ENCODE measurements at regions not wholly inside any gene's neighbourhood (a gene's known extent, or its start where the extent isn't known, plus 50 kb on each side); places are given as distances from the start of the nearest gene placed in this dataset.

- no peak for DNase-seq
Measured at GRCh38 chr11:33646629-33647028, 54.0 kb downstream of the C11orf91 start.

DNA sequence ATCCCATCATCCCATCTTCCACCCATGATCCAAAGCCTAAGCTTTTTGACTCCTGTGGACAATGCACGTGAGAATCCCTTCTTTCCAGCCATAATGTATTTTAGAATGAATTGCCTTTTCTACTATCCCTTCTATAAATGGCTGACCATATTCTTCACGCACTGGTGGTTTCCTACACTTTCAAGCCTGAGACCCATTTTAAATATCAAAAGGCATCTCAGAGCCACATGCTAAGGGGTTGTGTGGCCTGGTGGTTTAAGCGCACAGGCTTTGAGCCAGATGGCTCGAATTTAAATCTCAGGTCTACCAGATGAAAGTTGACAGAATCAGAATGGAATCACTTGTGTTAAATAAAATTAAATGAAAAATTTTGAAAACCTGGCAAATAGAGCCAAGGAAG, 54.5 kb downstream of the C11orf91 start:
- no peak for DNase-seq

- DNase-seq: no peak
Measured at GRCh38 chr11:33645686-33646085, 54.9 kb downstream of the C11orf91 start.

DNA sequence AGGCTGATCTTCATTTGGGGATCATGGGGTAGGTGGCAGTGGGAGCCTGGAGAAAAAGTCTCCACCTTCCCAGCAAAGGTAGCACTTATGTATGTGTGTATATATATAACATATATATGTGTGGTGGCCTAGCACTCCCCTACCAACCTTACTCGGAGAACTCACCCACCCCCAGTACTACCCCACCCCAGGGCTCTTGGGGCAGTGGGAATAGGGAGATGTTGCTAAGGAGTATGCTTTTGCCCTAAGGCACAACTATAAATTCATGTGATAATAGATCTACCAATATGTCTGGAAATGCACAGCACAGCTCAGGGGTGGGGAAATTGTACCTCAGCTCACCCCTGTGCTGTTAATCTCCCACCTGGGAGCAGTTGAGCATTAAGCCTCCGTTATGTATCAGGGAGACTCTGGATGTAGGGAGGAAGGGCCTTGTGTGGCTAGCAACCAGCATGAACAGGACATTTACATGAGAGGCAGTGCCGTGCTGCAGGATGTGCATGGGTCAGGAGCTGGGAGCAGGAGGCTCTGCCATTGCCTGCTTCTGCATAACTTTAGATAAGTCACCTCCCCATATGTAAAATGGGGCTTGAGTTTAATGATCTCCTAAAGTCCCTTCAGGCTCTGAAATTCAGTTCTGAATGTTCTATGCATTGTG, 57.3 kb downstream of the C11orf91 start:
- DNase-seq: no peak

- no peak for DNase-seq
Measured at GRCh38 chr11:33642461-33643166, 58.0 kb downstream of the C11orf91 start.

DNA sequence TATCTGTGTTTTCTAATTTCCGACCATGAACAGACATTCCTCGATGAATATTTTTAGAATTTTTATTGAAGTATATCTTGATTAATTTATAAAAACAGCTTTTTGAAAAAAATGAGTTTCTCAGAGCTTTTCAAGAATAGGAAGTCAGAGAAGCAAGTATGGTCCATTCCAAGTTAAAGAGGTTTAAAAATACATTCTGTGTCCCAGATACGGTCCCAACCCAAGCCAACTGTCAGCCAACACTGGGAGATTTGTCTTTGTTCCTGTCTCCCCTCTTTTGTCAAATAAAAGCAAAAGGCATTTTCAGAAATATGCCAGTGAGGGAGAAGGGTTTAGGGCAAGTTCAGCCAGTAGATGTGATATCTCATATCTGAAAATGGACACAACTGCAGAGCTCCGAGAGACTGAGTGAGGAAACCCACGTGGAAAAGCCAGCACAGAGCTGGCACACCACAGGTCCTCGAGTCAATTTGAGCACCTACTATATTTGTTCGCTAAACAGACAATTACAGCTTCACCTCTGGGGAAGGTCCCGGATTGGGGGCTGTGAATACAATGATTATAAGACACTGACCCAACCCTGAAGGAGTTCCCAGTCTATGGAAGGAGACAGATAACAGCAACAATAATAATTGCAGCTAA, 59.8 kb downstream of the C11orf91 start:
- no peak for DNase-seq

DNA sequence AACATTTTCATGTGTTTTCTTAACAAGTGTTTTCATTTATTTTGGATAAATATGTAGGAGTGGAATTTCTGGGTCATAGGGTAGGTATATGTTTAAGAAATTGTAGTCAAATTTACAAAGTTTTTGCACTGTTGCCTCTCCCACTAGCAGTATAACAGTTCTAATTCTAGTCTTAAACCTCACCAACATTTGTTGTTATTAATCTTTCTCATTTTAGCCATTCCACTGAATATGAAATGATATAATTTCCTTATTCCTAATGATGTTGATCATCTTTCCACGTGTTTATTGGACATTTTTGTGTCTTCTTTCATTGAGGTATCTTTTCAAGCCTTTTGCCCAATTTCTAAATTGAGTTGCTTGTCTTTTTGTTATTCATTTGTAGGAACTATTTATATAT, 62.0 kb downstream of the C11orf91 start:
- DNase-seq: no peak

GRCh38 chr11:33636104-33636503, 64.5 kb downstream of the C11orf91 start:
- no peak for DNase-seq

DNA sequence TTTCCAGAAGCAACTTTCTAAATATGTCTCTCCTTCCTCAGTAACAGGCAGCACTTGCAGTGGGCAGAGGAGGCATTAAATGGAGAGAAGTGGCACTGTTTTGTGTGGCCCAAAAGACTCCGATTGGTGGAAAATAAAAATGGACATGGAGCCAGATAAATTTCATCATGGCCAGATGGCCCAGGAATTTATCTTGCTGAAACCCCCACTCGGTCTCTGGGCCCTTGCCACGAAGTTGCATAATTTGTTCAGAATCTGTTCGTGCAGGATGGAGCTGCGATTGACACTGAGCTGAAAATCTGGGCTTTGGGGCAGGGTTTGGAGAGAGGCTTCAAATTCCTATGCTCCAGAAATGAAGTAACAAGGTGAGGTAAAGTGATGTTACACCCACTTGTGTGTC, 65.5 kb downstream of the C11orf91 start:
- no peak for DNase-seq

DNA sequence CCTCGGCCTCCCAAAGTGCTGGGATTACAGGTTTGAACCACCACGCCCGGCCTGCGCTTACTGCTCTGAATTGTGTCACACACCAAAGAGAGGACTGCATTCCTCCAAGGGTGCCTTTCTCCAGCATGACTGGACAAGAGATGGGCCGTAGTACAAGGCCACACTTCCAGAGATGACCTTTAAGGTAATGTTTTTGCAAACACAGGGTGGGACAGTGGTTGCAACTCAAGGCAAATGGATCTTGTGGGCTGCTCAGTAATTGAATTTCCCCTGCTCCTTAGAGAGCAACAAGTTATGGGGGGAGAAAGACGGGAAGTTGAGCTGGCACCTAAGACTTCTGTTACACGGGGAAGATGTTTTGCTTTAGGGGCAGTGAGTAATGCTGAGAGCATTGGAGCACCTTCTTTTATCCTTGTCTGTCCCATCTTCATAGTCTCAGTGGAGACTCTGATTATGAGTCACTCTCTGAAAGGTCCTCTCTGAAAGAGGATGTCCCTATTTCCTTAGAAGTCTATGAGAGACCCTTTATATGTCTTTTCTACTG, 66.3 kb downstream of the C11orf91 start:
- DNase-seq: no peak

DNA sequence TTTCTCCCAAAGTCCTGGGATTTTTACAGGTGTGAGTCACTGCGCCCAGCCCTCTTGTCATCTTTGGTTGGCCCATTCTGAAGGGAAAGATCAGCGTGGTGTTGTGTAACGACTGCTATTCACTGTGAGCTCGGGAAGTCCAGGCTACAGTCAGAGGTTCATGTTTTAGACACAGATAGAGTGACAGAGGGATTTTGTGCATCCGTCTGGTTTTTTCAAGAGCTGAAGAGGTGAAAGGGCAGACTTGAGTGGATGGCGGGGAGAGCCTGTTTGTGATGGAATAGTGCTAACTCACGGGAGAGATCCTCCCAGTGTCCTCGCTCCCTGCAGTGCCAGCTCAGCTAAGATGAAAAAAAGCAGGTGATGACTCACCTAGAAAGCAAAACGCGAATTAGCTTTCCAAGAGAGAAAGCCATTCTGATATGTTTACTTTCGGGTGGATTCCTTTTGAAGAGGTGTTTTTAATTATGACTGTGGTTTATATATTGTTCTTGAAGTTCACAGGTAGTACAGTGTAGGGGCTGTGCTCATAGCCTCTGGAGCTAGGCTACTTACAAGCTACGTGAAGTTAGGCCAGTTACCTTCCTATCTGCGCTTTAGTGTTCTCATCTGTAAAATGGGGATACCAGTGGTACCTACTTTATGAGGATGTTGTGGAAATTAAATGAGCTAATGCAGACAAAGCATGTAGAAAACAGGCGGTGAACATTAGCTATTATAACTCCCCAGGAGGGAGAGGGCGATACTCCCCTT, 67.2 kb downstream of the C11orf91 start:
- no peak for DNase-seq

DNA sequence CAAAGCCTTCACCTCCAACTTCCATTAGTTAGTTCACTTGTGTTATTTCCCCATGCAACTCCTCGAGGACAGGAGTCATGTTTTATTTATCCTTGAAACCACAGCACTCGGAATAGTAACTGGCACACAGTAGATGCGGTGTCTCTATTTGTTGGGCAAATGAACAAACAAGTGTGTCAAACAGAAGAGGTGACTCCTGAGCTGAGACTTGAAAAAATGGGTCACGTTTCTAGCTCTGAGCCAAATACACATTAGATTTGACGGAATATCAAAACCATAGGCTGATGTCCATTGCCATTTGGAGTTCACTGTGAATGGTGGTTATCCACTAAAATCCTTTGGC, 68.9 kb downstream of the C11orf91 start:
- DNase-seq: no peak

- DNase-seq: no peak
Measured at GRCh38 chr11:33630936-33631748, 69.5 kb downstream of the C11orf91 start.

- DNase-seq: no peak
Measured at GRCh38 chr11:33624083-33624482, 76.5 kb downstream of the C11orf91 start.

DNA sequence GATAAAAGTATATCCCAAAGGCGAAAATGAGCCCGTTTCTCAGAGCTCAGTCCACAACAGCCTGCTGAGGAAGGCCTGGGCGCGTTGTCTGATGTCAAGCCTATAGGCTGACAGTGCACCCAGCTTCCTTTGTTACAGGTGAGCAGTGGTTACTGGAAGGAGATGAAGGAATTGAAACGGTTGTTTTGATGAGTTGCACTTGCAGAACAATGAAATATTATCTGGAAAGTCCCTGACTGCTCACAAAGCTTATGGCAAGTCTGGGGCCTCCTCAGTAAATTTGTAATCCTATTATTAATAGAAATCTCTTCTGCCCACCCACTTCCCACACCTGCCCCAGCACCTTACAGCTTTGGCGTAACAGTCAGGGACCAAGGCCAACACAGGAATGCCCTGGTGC, 77.8 kb downstream of the C11orf91 start:
- DNase-seq: no peak

DNA sequence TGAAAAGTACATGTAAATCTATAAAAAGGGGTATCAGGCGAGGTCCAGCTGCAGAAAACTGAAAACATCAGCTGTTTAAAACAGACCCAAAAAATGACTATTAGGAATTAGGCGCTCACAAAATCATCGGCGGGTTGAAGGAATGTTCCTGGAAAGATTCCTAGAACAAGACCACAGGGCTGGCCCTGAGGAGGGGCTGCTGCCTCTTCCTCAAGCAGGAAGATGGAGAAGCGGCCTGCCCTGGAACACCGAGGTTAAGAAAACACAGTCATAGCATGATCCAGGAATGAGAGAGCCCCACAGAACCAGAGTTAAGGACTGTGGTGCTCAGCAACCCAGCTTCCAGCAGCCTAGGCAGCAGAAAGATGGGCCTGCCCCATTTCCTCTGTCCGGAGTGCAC, 78.4 kb downstream of the C11orf91 start:
- no peak for DNase-seq

- DNase-seq: no peak
Measured at GRCh38 chr11:33620423-33621171, 80.0 kb downstream of the C11orf91 start.

- no peak for DNase-seq
Measured at GRCh38 chr11:33618956-33619355, 81.7 kb downstream of the C11orf91 start.

DNA sequence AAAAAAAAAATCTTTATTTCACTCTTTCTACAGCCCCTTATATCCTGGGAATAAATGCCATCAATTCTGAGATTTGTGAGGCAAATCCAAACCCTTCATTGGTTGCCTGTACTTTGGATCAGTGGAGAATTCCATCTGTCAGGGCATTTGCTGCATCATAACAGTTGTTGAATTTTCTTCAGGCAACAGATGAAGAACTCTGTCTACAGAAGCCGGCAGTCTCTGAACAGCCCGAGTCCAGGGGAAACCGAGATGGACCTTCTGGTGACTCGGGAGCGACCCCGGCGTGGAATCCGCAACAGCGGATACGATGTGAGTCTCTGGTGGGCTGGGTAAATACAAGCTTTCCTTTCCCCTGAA, 82.3 kb downstream of the C11orf91 start:
- no peak for DNase-seq

DNA sequence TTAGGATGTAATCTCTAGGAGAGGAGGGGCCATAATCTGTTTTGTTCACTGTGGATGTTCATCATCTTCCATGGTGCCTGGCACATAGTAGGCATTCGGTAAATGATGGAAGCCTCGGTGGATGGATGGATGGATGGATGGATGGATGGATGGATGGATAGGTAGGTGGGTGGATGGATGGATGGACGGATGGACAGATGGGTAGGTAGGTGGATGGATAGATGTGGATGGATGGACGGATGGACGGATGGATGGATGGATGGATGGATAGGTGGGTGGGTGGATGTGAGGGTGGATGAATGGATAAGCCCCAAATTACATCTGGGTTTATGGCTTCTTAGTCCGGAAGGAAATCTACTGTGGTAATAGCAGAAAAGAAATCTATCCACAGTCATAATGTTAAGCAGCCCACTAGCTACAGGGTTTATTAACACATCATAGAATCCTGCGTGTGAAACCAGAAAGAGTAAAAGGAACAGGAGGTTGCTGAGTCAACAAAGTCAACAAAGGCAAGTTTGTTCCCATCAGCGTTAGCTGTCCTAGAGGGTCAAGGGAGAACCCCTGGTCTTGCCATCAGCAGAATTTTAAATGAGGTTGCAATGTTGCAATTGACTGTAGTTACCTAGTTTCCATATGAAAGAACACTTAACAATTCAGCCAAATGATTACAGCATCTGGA, 82.8 kb downstream of the C11orf91 start:
- DNase-seq: no peak

GRCh38 chr11:33616552-33616951, 84.1 kb downstream of the C11orf91 start:
- no peak for DNase-seq

Data from CD4-positive, alpha-beta T cell treated with Interleukin-17A for 1 hour (primary cell).